GM19328 (cell line): ENCODE measurements at regions not wholly inside any gene's neighbourhood (a gene's known extent, or its start where the extent isn't known, plus 50 kb on each side); places are given as distances from the start of the nearest gene placed in this dataset.

ENCODE experiments used
- ATAC-seq: cut with Tn5 transposase; IDR thresholded peaks from one replicate; pipeline ENCODE4 v1.9.1; 2021; ENCODE audit warnings: mild to moderate bottlenecking, moderate library complexity; ENCODE audit not compliant: unreplicated experiment

- ATAC-seq: no peak
These were observed 328.1 kb downstream of the BRD1 start for GRCh38 chr22:49499433-49500075.

DNA sequence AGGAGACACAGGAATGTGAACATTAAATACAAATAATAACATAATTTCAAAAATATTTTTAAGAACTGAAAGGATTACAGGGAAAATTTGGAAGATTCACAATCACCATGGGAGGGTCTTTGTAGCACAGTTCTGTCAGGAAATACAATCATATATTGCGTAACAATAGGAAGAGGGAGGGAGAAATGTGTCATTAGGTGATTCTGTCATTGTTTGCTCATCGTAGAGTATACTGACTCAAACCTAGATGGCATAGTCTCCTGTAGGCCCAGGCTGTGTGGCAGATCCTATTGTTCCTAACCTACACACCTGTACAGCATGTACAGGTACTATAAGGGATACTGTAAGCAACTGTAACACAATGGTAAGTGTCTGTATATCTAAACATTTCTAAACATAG, 330.4 kb downstream of the BRD1 start:
- no peak for ATAC-seq

GRCh38 chr22:49494555-49494954, 333.1 kb downstream of the BRD1 start:
- ATAC-seq: no peak

- no peak for ATAC-seq
These were observed 334.9 kb downstream of the BRD1 start for GRCh38 chr22:49492741-49493251.

DNA sequence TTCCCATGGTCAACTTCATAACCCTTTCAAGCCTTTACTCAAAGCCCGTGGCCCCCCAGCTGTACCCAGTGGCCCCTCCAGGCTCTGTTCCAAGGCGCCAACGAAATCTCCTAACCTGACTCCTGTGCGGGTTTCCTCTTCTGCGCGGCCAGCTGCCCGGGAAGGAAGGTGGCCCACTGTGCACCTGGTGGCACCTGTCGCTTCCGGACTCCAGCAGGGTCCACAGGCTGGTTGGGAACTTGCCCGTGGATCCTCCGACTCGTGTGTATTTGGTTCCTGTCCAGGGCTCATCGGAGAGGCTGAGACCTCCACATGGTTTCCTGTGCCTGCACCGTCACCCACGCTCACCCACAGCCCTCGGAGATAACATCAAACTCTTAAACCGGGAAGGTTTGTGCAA, 335.4 kb downstream of the BRD1 start:
- no peak for ATAC-seq

- ATAC-seq: no peak
These were observed 335.9 kb downstream of the BRD1 start for GRCh38 chr22:49491726-49492125.

- no peak for ATAC-seq
These were observed 336.4 kb downstream of the BRD1 start for GRCh38 chr22:49491221-49491635.

GRCh38 chr22:49490692-49491091, 337.0 kb downstream of the BRD1 start:
- no peak for ATAC-seq

- no peak for ATAC-seq
These were observed 337.9 kb downstream of the BRD1 start for GRCh38 chr22:49489821-49490220.

- no peak for ATAC-seq
These were observed 338.7 kb downstream of the BRD1 start for GRCh38 chr22:49488943-49489342.

- no peak for ATAC-seq
These were observed 339.7 kb downstream of the BRD1 start for GRCh38 chr22:49487950-49488349.

DNA sequence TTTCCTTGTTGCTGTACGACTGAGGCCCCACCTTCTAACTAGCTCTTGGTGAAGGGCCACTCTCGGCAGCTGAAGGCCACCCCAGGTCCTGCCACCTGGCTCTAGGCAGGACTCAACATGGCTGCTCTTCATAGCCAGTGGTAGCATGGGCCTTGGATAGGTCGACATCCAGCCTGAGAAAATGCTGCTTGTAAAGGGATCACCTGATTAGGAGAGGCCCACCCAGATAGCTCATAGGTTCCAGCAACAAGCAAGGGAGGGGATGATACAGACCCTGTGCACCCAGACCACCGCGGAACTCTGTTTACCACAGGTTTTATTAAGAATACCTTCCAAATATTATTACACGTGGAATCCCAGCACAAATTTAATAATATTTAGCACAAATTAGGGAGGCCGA, 341.4 kb downstream of the BRD1 start:
- ATAC-seq: no peak

GRCh38 chr22:49483946-49484345, 343.7 kb downstream of the BRD1 start:
- ATAC-seq: no peak

GRCh38 chr22:49483281-49483870, 344.3 kb downstream of the BRD1 start:
- no peak for ATAC-seq

- no peak for ATAC-seq
These were observed 344.9 kb downstream of the BRD1 start for GRCh38 chr22:49482811-49483210.

DNA sequence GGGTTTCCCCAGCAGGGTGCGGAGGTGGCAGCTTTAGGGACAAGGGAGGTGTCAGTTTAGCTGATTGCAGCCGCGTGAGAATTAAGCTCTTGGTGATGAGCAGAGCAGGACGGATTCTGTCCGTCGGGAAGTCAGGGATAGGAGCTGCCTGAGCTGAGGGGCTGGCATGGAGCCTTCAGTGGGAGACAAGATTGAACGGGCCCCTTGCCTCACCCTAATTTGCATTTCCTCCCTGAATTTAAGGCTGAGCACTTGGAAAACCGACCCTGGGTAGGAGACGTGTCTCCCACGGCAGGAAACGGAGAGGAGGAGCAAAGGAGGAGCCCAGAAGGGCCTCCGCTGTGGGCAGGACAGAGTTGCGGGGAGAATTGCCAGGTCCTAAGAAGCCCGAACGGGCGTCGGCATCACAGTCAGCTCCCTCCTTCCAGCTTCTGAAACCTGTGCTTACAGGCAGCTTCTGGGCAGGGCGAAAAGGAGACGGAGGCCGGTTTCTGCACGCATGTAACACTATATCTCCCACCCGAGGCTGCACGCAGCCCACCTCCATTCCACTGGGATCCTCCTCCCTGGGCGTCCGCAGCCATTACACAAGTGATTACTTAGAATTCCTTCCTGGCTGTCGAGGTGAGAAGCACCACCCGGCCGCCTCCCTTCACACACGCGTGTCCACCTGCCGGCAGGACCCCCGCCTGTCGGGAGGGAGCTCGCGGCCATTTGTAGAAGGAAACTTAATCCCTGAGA, 345.8 kb downstream of the BRD1 start:
- no peak for ATAC-seq

DNA sequence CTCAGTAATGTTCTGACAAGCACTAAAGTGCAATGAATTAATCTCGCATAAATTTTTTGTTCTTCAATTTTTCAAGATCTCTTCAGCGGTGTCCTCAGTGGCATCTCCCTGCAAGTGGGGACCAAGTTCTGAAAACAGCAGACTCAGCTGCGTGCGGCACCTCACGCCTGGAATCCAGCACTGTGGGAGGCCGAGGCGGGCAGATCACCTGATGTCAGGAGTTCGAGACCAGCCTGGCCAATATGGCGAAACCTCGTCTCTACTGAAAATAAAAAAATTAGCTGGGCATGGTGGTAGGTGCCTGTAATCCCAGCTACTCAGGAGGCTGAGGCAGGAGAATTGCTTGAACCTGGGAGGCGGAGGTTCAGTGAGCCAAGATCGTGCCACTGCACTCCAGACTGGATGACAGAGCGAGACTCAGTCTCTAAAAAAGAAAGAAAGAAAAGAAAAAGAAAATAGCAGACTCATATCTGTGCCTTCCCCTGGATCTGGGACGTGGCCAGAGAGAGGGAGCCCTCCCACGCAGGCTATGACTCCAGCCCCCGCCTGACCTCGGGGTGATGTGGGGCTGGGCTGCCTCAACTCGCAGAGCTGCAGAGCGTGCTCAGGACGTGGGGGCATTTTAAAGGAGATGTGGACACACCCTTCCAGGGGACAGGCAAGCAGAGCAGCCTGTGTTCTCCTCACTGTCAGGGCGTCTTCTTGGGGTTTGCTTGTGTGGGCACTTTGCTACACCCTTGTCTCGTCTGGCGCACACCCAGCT, 346.6 kb downstream of the BRD1 start:
- no peak for ATAC-seq

GRCh38 chr22:49480331-49480730, 347.3 kb downstream of the BRD1 start:
- ATAC-seq: no peak

DNA sequence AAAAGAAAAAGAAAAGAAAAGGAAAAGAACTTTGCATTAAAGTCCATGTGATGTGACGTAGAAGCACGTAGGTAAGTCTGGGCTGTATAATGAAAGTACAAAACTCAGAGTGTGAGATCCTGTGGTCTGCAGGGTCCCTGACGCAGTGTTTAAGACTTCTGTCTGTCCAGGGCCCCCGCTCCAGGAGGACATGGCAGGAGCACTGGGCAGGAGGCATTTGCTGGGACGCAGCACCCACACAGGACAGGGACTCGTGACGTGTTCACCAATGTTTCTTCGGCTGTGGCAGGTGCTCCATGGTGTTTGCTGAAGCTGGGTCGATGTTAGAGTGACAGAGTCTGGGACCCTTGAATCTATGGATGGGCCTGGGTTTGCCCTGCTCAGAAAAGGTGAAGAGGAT, 348.1 kb downstream of the BRD1 start:
- no peak for ATAC-seq

- ATAC-seq: no peak
These were observed 350.8 kb downstream of the BRD1 start for GRCh38 chr22:49476800-49477400.

GRCh38 chr22:49476176-49476575, 351.5 kb downstream of the BRD1 start:
- ATAC-seq: no peak
